OCI-LY3 (cell line): ENCODE measurements at regions not wholly inside any gene's neighbourhood (a gene's known extent, or its start where the extent isn't known, plus 50 kb on each side); places are given as distances from the start of the nearest gene placed in this dataset.

Source experiments
- EZH2phosphoT487 ChIP-seq: fragments of 200-600 bp; shearing (Covaris generic); IDR thresholded peaks from 2 replicates; pipeline ENCODE4 v1.6.1; 2018; ENCODE audit warnings: antibody characterized with exemption, mixed run types, low read depth
- TF ChIP-seq, protein P1 (sequence below): fragments of 200-600, 300-600 bp; sonication (generic); IDR thresholded peaks from 2 replicates; pipeline ENCODE4 v1.5.1; 2014; ENCODE audit warnings: antibody characterized with exemption, low read length, low read depth

DNA sequence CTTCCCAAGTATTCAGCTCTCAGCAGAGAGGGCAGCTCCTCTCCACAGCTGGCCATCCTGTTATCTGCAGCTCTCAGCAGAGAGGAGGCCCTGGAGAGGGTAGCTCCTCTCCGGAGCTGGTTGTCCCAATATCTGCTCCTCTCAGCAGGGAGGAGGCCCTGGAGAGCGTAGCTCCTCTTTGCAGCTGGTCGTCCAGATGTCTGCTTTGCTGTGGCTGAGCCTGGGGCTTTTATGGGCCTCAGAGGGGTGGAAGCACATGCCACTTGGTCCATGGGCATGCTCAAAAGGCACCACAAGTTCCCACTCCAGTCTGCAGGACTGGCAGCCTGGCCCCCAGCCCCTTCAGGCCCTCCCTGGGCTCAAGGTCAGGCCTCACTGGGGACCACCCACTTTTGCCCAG lies 314.3 kb downstream of the KCNJ2 start:
- TF ChIP-seq, protein P1, sequence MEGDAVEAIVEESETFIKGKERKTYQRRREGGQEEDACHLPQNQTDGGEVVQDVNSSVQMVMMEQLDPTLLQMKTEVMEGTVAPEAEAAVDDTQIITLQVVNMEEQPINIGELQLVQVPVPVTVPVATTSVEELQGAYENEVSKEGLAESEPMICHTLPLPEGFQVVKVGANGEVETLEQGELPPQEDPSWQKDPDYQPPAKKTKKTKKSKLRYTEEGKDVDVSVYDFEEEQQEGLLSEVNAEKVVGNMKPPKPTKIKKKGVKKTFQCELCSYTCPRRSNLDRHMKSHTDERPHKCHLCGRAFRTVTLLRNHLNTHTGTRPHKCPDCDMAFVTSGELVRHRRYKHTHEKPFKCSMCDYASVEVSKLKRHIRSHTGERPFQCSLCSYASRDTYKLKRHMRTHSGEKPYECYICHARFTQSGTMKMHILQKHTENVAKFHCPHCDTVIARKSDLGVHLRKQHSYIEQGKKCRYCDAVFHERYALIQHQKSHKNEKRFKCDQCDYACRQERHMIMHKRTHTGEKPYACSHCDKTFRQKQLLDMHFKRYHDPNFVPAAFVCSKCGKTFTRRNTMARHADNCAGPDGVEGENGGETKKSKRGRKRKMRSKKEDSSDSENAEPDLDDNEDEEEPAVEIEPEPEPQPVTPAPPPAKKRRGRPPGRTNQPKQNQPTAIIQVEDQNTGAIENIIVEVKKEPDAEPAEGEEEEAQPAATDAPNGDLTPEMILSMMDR, result no peak
- no peak for TF ChIP-seq EZH2phosphoT487
